Fibroblast of upper back skin (primary cell): ENCODE measurements at regions not wholly inside any gene's neighbourhood (a gene's known extent, or its start where the extent isn't known, plus 50 kb on each side); places are given as distances from the start of the nearest gene placed in this dataset.

ENCODE experiments used
- DNase-seq: peaks from one replicate; pipeline ENCODE4 v3.0.0-alpha.2; 2013

GRCh38 chr12:4133636-4134447 lies 139.7 kb upstream of the CCND2 start:
- DNase-seq = no peak

- no peak for DNase-seq
Observed at GRCh38 chr12:4133029-4133428, 140.5 kb upstream of the CCND2 start.

GRCh38 chr12:4121506-4122020 lies 152.0 kb upstream of the CCND2 start:
- no peak for DNase-seq

- DNase-seq = no peak
Observed at GRCh38 chr12:4120316-4120917, 153.1 kb upstream of the CCND2 start.

- no peak for DNase-seq
Observed at GRCh38 chr12:4119157-4119761, 154.3 kb upstream of the CCND2 start.

GRCh38 chr12:4118601-4119156 lies 154.9 kb upstream of the CCND2 start:
- no peak for DNase-seq

- DNase-seq = peak; percentile 70
Observed at GRCh38 chr12:4118017-4118510, 155.5 kb upstream of the CCND2 start.

GRCh38 chr12:4117386-4118016 lies 156.1 kb upstream of the CCND2 start:
- DNase-seq = no peak

- DNase-seq = peak; percentile 86
Observed at GRCh38 chr12:4116251-4117111, 157.1 kb upstream of the CCND2 start.

GRCh38 chr12:4115570-4115969 lies 158.0 kb upstream of the CCND2 start:
- DNase-seq = no peak

GRCh38 chr12:4114986-4115385 lies 158.6 kb upstream of the CCND2 start:
- DNase-seq = no peak

- DNase-seq = peak; percentile 40
Observed at GRCh38 chr12:4112734-4113325, 160.7 kb upstream of the CCND2 start.

GRCh38 chr12:4112290-4112689 lies 161.3 kb upstream of the CCND2 start:
- no peak for DNase-seq

GRCh38 chr12:4111010-4111409 lies 162.6 kb upstream of the CCND2 start:
- DNase-seq = no peak

- DNase-seq = no peak
Observed at GRCh38 chr12:4109826-4110225, 163.7 kb upstream of the CCND2 start.

GRCh38 chr12:4108803-4109345 lies 164.7 kb upstream of the CCND2 start:
- DNase-seq = no peak

GRCh38 chr12:4107911-4108697 lies 165.5 kb upstream of the CCND2 start:
- no peak for DNase-seq

- peak; percentile 69 for DNase-seq
Observed at GRCh38 chr12:4107436-4107878, 166.1 kb upstream of the CCND2 start.

- no peak for DNase-seq
Observed at GRCh38 chr12:4106621-4107020, 166.9 kb upstream of the CCND2 start.

GRCh38 chr12:4104722-4105244 lies 168.8 kb upstream of the CCND2 start:
- DNase-seq = no peak
